ENCODE measurements at regions not wholly inside any gene's neighbourhood (a gene's known extent, or its start where the extent isn't known, plus 50 kb on each side); places are given as distances from the start of the nearest gene placed in this dataset.

DNA sequence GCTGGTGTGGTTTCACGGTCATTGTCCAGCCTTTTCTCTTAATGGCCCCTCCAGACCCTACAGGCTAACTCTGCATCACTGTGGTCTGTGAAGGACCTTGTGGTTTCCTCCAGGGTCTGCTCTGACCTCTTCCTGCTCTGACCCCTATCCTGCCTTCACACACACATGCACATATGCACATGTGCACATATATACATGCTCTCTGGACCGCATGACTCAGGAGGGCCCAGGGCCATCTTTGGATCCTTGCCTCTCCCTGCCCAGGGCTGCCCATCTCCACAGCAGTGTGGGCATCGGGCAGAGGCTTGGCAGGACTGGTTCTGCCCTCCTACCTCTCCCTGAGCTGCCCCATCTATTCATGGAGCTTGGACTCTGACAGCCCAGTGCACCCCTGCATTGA is 510.9 kb downstream of the PTPRU start:
- Histone ChIP-seq H3K36me3 (no peaks in the 10 kb centered on the region), H3K4me1 (no peaks in the 10 kb centered on the region), H3K9me3 (no peaks in the 10 kb centered on the region), H3K27me3 (peaks cover 32% of the 10 kb centered on the region), H3K27ac (no peak overlapping the region), H3K4me3 (no peak overlapping the region)
- TF ChIP-seq POLR2A (IDR thresholded peaks at IDR 0.05) (no peak), EP300 (IDR thresholded peaks at IDR 0.05) (no peak)
- no peak for ATAC-seq
- WGBS, 2 donors (ENCODE audit: low coverage in 1 of 2) = 85 to 90% methylated on average over 2 of the region's 3 CpGs

DNA sequence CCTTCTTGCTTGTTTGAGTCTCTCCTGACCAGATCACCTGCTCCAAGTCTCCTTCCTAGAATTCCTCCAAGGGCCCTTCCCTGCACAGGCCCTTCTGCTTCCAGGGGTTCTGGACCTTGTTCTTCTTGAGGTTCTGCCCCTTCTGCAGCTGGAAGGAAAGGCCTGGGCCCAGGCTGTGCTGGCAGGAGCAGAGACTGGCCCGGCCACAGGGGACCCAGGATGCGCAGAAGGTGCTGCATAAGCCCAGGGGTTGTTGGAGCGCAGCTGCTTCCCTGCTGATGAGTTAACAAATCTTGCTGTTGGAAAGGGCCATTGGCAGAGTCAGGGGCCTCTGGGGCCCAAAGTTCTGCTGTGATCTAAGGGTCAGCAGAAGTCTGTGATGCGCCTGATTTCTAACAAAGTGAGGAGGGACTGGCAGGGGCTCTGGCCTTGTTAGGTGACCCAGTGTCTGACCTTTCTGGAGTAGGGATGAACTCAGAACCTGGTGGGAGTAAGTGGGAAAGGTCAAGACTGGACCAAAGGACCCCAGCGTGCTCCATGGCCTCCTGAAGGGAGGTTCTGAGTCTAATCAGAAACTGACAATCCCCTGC is 509.8 kb downstream of the PTPRU start:
- Histone ChIP-seq H3K4me1 (no peaks in the 10 kb centered on the region), H3K9me3 (no peaks in the 10 kb centered on the region), H3K27me3 (peaks cover 30% of the 10 kb centered on the region), H3K27ac (no peak overlapping the region), H3K4me3 (no peak overlapping the region), H3K36me3 (no peaks in the 10 kb centered on the region)
- ATAC-seq = no peak
- TF ChIP-seq EP300 (IDR thresholded peaks at IDR 0.05) (no peak), POLR2A (IDR thresholded peaks at IDR 0.05) (no peak), POLR2AphosphoS5 (IDR thresholded peaks at IDR 0.05) (no peak), CTCF (IDR thresholded peaks at IDR 0.05) (no peak)
- 100% methylated on average over 2 to 3 of the region's 5 CpGs for WGBS, 2 donors (ENCODE audit: low coverage in 1 of 2)

GRCh38 chr1:29744684-29745490 is 508.6 kb downstream of the PTPRU start:
- no peak overlapping the region for H3K27ac ChIP-seq
- no peaks in the 10 kb centered on the region for H3K9me3 ChIP-seq
- H3K4me3 ChIP-seq = no peak overlapping the region
- H3K27me3 ChIP-seq = peaks cover 40% of the 10 kb centered on the region
- H3K36me3 ChIP-seq = no peaks in the 10 kb centered on the region
- TF ChIP-seq POLR2AphosphoS5 (IDR thresholded peaks at IDR 0.05) (no peak), CTCF (IDR thresholded peaks at IDR 0.05) (no peak), POLR2A (IDR thresholded peaks at IDR 0.05) (no peak), EP300 (IDR thresholded peaks at IDR 0.05) (no peak)
- ATAC-seq = no peak
- 38% methylated on average over 3 of the region's 6 CpGs; no CpG with 5 or more reads in 1 of the 2 donors for WGBS, 2 donors (ENCODE audit: low coverage in 1 of 2)
- no peaks in the 10 kb centered on the region for H3K4me1 ChIP-seq

GRCh38 chr1:29743931-29744330 is 507.6 kb downstream of the PTPRU start:
- TF ChIP-seq POLR2A (IDR thresholded peaks at IDR 0.05) (no peak), CTCF (IDR thresholded peaks at IDR 0.05) (no peak), POLR2AphosphoS5 (IDR thresholded peaks at IDR 0.05) (no peak), EP300 (IDR thresholded peaks at IDR 0.05) (no peak)
- Histone ChIP-seq H3K9me3 (no peaks in the 10 kb centered on the region), H3K27ac (no peak overlapping the region), H3K4me1 (no peaks in the 10 kb centered on the region), H3K27me3 (peaks cover 49% of the 10 kb centered on the region), H3K4me3 (no peak overlapping the region), H3K36me3 (no peaks in the 10 kb centered on the region)
- WGBS, 2 donors (ENCODE audit: low coverage in 1 of 2) = no CpG with 5 or more reads among the region's 7 CpGs
- ATAC-seq = no peak

DNA sequence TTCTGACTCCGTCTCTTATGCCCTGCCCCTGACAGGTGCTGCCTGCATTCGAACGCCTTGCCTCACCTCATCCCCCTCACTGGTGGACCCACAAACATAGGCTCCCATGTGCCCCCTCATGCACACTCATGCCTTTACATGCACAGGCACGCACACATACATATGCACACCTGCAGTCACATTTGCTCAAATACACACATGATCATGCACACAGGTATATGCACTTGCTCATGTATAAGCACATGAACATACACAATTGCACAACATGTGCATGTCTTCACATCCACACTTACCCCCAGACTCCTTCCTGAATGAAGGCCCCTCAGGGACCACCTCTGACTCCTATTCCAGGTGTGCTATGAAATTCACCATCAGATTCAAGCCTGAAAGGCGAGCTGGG is 506.9 kb downstream of the PTPRU start:
- ATAC-seq = no peak
- Histone ChIP-seq H3K4me1 (no peaks in the 10 kb centered on the region), H3K4me3 (no peak overlapping the region), H3K27ac (no peak overlapping the region), H3K36me3 (no peaks in the 10 kb centered on the region), H3K9me3 (no peaks in the 10 kb centered on the region), H3K27me3 (peaks cover 56% of the 10 kb centered on the region)
- WGBS, 2 donors (ENCODE audit: low coverage in 1 of 2) = 75 to 76% methylated on average over 5 of the region's 5 CpGs
- no peak for TF ChIP-seq CTCF (IDR thresholded peaks at IDR 0.05)
